ENCODE measurements at regions not wholly inside any gene's neighbourhood (a gene's known extent, or its start where the extent isn't known, plus 50 kb on each side); places are given as distances from the start of the nearest gene placed in this dataset.

GRCh38 chr13:48892053-48892687 is 83.5 kb upstream of the FNDC3A start:
- ATAC-seq (replicated peaks in 1 of 4), result no peak
- no peak for DNase-seq

GRCh38 chr13:48892688-48893075 is 83.0 kb upstream of the FNDC3A start:
- CTCF ChIA-PET, result no interaction called here

More at GRCh38 chr13:48892053-48892687, 83.5 kb upstream of the FNDC3A start:
- WGBS (ENCODE audit: insufficient coverage), result no CpG with 5 or more reads among the region's 2 CpGs
- Mint-ChIP-seq H3K4me3 (no peak overlapping the region), H3K27ac (no peak overlapping the region), H3K9me3 (no peaks in the 10 kb centered on the region), H3K27me3 (no peaks in the 10 kb centered on the region), H3K4me1 (no peaks in the 10 kb centered on the region), H3K36me3 (no peaks in the 10 kb centered on the region)
- ChIA-PET POLR2A (no interaction called here), CTCF (no interaction called here)
- Histone ChIP-seq H3K4me1 (ENCODE audit: control insufficient read depth in 1 of 2, extremely low read depth in 1 of 2, insufficient read depth in 2 of 2, low read length in 2 of 2) (no peaks in the 10 kb centered on the region), H3K36me3 (ENCODE audit: control insufficient read depth in 2 of 2, extremely low read depth in 1 of 2, insufficient read depth in 1 of 2, low read length in 1 of 2) (no peaks in the 10 kb centered on the region), H3K27me3 (replicated peaks in 1 of 2; ENCODE audit: control insufficient read depth in 2 of 2, extremely low read depth in 1 of 2, insufficient read depth in 2 of 2, low read length in 1 of 2) (no peaks in the 10 kb centered on the region), H3K4me3 (ENCODE audit: control insufficient read depth in 1 of 2, extremely low read depth in 1 of 2, low read length in 1 of 2) (no peak overlapping the region), H3K9me3 (no peaks in the 10 kb centered on the region), H3K27ac (ENCODE audit: low read length) (no peak overlapping the region)

GRCh38 chr13:48896312-48896711 is 79.4 kb upstream of the FNDC3A start:
- Histone ChIP-seq H3K27me3 (replicated peaks in 1 of 2; ENCODE audit: control insufficient read depth in 2 of 2, extremely low read depth in 1 of 2, insufficient read depth in 2 of 2, low read length in 1 of 2) (no peaks in the 10 kb centered on the region), H3K27ac (ENCODE audit: low read length) (no peak overlapping the region), H3K36me3 (ENCODE audit: control insufficient read depth in 2 of 2, extremely low read depth in 1 of 2, insufficient read depth in 1 of 2, low read length in 1 of 2) (no peaks in the 10 kb centered on the region), H3K9me3 (no peaks in the 10 kb centered on the region), H3K4me3 (ENCODE audit: control insufficient read depth in 1 of 2, extremely low read depth in 1 of 2, low read length in 1 of 2) (no peak overlapping the region), H3K4me1 (ENCODE audit: control insufficient read depth in 1 of 2, extremely low read depth in 1 of 2, insufficient read depth in 2 of 2, low read length in 2 of 2) (no peaks in the 10 kb centered on the region)
- no peak overlapping the region for H3K4me3 Mint-ChIP-seq
- H3K9me3 Mint-ChIP-seq, result no peaks in the 10 kb centered on the region
- peaks cover 12 to 19% of the 10 kb centered on the region in 2 donors for H3K27me3 Mint-ChIP-seq
- H3K27ac Mint-ChIP-seq, result no peak overlapping the region
- no peaks in the 10 kb centered on the region for H3K4me1 Mint-ChIP-seq
- ChIA-PET POLR2A (no interaction called here), CTCF (interaction anchor here in 1 of 2 donors (1.0 kb wide), 1 partner anchor 11 kb away, joined by 3 read pairs; no protein-coding TSS in a partner anchor)
- no peaks in the 10 kb centered on the region for H3K36me3 Mint-ChIP-seq
- ATAC-seq (replicated peaks in 1 of 4) (no peak), DNase-seq (no peak)

More at GRCh38 chr13:48892688-48893075, 83.0 kb upstream of the FNDC3A start:
- Mint-ChIP-seq H3K4me3 (no peak overlapping the region), H3K36me3 (no peaks in the 10 kb centered on the region), H3K27me3 (peaks cover 0 to under 1% of the 10 kb centered on the region in 2 donors), H3K4me1 (no peaks in the 10 kb centered on the region), H3K27ac (no peak overlapping the region), H3K9me3 (no peaks in the 10 kb centered on the region)
- no peaks in the 10 kb centered on the region for H3K4me1 ChIP-seq (ENCODE audit: control insufficient read depth in 1 of 2, extremely low read depth in 1 of 2, insufficient read depth in 2 of 2, low read length in 2 of 2)
- H3K4me3 ChIP-seq (ENCODE audit: control insufficient read depth in 1 of 2, extremely low read depth in 1 of 2, low read length in 1 of 2), result no peak overlapping the region
- H3K27me3 ChIP-seq (replicated peaks in 1 of 2; ENCODE audit: control insufficient read depth in 2 of 2, extremely low read depth in 1 of 2, insufficient read depth in 2 of 2, low read length in 1 of 2), result no peaks in the 10 kb centered on the region
- H3K27ac ChIP-seq (ENCODE audit: low read length), result no peak overlapping the region
- ATAC-seq (replicated peaks in 1 of 4), result no peak
- H3K9me3 ChIP-seq, result no peaks in the 10 kb centered on the region
- POLR2A ChIA-PET, result no interaction called here
- no peaks in the 10 kb centered on the region for H3K36me3 ChIP-seq (ENCODE audit: control insufficient read depth in 2 of 2, extremely low read depth in 1 of 2, insufficient read depth in 1 of 2, low read length in 1 of 2)
- no peak for DNase-seq
- no CpG with 5 or more reads among the region's 3 CpGs for WGBS (ENCODE audit: insufficient coverage)

- ChIA-PET POLR2A (no interaction called here), CTCF (no interaction called here)
- no peaks in the 10 kb centered on the region for H3K4me1 Mint-ChIP-seq
- H3K27ac Mint-ChIP-seq, result no peak overlapping the region
- DNase-seq (no peak), ATAC-seq (replicated peaks in 1 of 4) (no peak)
- no peaks in the 10 kb centered on the region for H3K36me3 Mint-ChIP-seq
- Histone ChIP-seq H3K27me3 (replicated peaks in 1 of 2; ENCODE audit: control insufficient read depth in 2 of 2, extremely low read depth in 1 of 2, insufficient read depth in 2 of 2, low read length in 1 of 2) (no peaks in the 10 kb centered on the region), H3K9me3 (no peaks in the 10 kb centered on the region), H3K4me1 (ENCODE audit: control insufficient read depth in 1 of 2, extremely low read depth in 1 of 2, insufficient read depth in 2 of 2, low read length in 2 of 2) (no peaks in the 10 kb centered on the region), H3K4me3 (ENCODE audit: control insufficient read depth in 1 of 2, extremely low read depth in 1 of 2, low read length in 1 of 2) (no peak overlapping the region), H3K36me3 (ENCODE audit: control insufficient read depth in 2 of 2, extremely low read depth in 1 of 2, insufficient read depth in 1 of 2, low read length in 1 of 2) (no peaks in the 10 kb centered on the region), H3K27ac (ENCODE audit: low read length) (no peak overlapping the region)
- peaks cover 12 to 19% of the 10 kb centered on the region in 2 donors for H3K27me3 Mint-ChIP-seq
- H3K4me3 Mint-ChIP-seq, result no peak overlapping the region
- no peaks in the 10 kb centered on the region for H3K9me3 Mint-ChIP-seq
Observed at GRCh38 chr13:48901781-48902180, 73.9 kb upstream of the FNDC3A start.

- no peaks in the 10 kb centered on the region for H3K4me1 Mint-ChIP-seq
- H3K36me3 Mint-ChIP-seq, result no peaks in the 10 kb centered on the region
- WGBS (ENCODE audit: insufficient coverage), result 80% methylated on average over 1 of the region's 1 CpG
- no peak for ATAC-seq (replicated peaks in 1 of 4)
- ChIA-PET CTCF (no interaction called here), POLR2A (no interaction called here)
- no peaks in the 10 kb centered on the region for H3K9me3 ChIP-seq
- no peaks in the 10 kb centered on the region for H3K36me3 ChIP-seq (ENCODE audit: control insufficient read depth in 2 of 2, extremely low read depth in 1 of 2, insufficient read depth in 1 of 2, low read length in 1 of 2)
- no peak overlapping the region for H3K27ac ChIP-seq (ENCODE audit: low read length)
- no peaks in the 10 kb centered on the region for H3K4me1 ChIP-seq (ENCODE audit: control insufficient read depth in 1 of 2, extremely low read depth in 1 of 2, insufficient read depth in 2 of 2, low read length in 2 of 2)
- H3K27me3 Mint-ChIP-seq, result peaks cover 12 to 22% of the 10 kb centered on the region in 2 donors
- H3K4me3 Mint-ChIP-seq, result no peak overlapping the region
- no peak overlapping the region for H3K4me3 ChIP-seq (ENCODE audit: control insufficient read depth in 1 of 2, extremely low read depth in 1 of 2, low read length in 1 of 2)
- no peak for DNase-seq
- H3K9me3 Mint-ChIP-seq, result no peaks in the 10 kb centered on the region
- no peaks in the 10 kb centered on the region for H3K27me3 ChIP-seq (replicated peaks in 1 of 2; ENCODE audit: control insufficient read depth in 2 of 2, extremely low read depth in 1 of 2, insufficient read depth in 2 of 2, low read length in 1 of 2)
- H3K27ac Mint-ChIP-seq, result no peak overlapping the region
Observed at GRCh38 chr13:48902368-48902767, 73.3 kb upstream of the FNDC3A start.

- H3K27ac ChIP-seq (ENCODE audit: low read length), result no peak overlapping the region
- H3K4me3 ChIP-seq (ENCODE audit: control insufficient read depth in 1 of 2, extremely low read depth in 1 of 2, low read length in 1 of 2), result no peak overlapping the region
- CTCF ChIA-PET, result no interaction called here
- POLR2A ChIA-PET, result no interaction called here
- H3K4me1 ChIP-seq (ENCODE audit: control insufficient read depth in 1 of 2, extremely low read depth in 1 of 2, insufficient read depth in 2 of 2, low read length in 2 of 2), result no peaks in the 10 kb centered on the region
- H3K9me3 ChIP-seq, result no peaks in the 10 kb centered on the region
- peaks cover 0 to 10% of the 10 kb centered on the region in 2 donors for H3K27me3 Mint-ChIP-seq
- H3K36me3 Mint-ChIP-seq, result no peaks in the 10 kb centered on the region
- H3K36me3 ChIP-seq (ENCODE audit: control insufficient read depth in 2 of 2, extremely low read depth in 1 of 2, insufficient read depth in 1 of 2, low read length in 1 of 2), result no peaks in the 10 kb centered on the region
- no peaks in the 10 kb centered on the region for H3K9me3 Mint-ChIP-seq
- ATAC-seq (replicated peaks in 1 of 4), result no peak
- 100% methylated on average over 1 of the region's 2 CpGs for WGBS (ENCODE audit: insufficient coverage)
- no peaks in the 10 kb centered on the region for H3K27me3 ChIP-seq (replicated peaks in 1 of 2; ENCODE audit: control insufficient read depth in 2 of 2, extremely low read depth in 1 of 2, insufficient read depth in 2 of 2, low read length in 1 of 2)
- no peak for DNase-seq
- no peaks in the 10 kb centered on the region for H3K4me1 Mint-ChIP-seq
- no peak overlapping the region for H3K4me3 Mint-ChIP-seq
- no peak overlapping the region for H3K27ac Mint-ChIP-seq
Observed at GRCh38 chr13:48904668-48905290, 70.9 kb upstream of the FNDC3A start.

- H3K27ac ChIP-seq (ENCODE audit: low read length), result no peak overlapping the region
- no peaks in the 10 kb centered on the region for H3K27me3 ChIP-seq (replicated peaks in 1 of 2; ENCODE audit: control insufficient read depth in 2 of 2, extremely low read depth in 1 of 2, insufficient read depth in 2 of 2, low read length in 1 of 2)
- H3K36me3 Mint-ChIP-seq, result no peaks in the 10 kb centered on the region
- H3K4me3 ChIP-seq (ENCODE audit: control insufficient read depth in 1 of 2, extremely low read depth in 1 of 2, low read length in 1 of 2), result no peak overlapping the region
- CTCF ChIA-PET, result no interaction called here
- ATAC-seq (replicated peaks in 1 of 4) (no peak), DNase-seq (no peak)
- H3K4me3 Mint-ChIP-seq, result no peak overlapping the region
- H3K36me3 ChIP-seq (ENCODE audit: control insufficient read depth in 2 of 2, extremely low read depth in 1 of 2, insufficient read depth in 1 of 2, low read length in 1 of 2), result no peaks in the 10 kb centered on the region
- H3K9me3 Mint-ChIP-seq, result no peaks in the 10 kb centered on the region
- no peaks in the 10 kb centered on the region for H3K4me1 ChIP-seq (ENCODE audit: control insufficient read depth in 1 of 2, extremely low read depth in 1 of 2, insufficient read depth in 2 of 2, low read length in 2 of 2)
- H3K27ac Mint-ChIP-seq, result no peak overlapping the region
- peaks cover 0 to 4% of the 10 kb centered on the region in 2 donors for H3K27me3 Mint-ChIP-seq
- H3K4me1 Mint-ChIP-seq, result no peaks in the 10 kb centered on the region
- no peaks in the 10 kb centered on the region for H3K9me3 ChIP-seq
- no CpG with 5 or more reads among the region's 6 CpGs for WGBS (ENCODE audit: insufficient coverage)
- POLR2A ChIA-PET, result no interaction called here
Observed at GRCh38 chr13:48906200-48906599, 69.5 kb upstream of the FNDC3A start.

Data from T-cell (primary cell).